Transverse colon (tissue), 4 donors: ENCODE measurements at regions not wholly inside any gene's neighbourhood (a gene's known extent, or its start where the extent isn't known, plus 50 kb on each side); places are given as distances from the start of the nearest gene placed in this dataset.

Experiments used
- EP300 ChIP-seq: sonication (generic); formaldehyde crosslinking; IDR thresholded peaks from one replicate; pipeline ENCODE4 v1.6.1; 2017; ENCODE audit warnings: antibody characterized with exemption, low read depth
- POLR2A ChIP-seq: fragments of 450-650 bp; IDR thresholded peaks from one replicate; pipeline ENCODE4 v1.6.1; 2016; ENCODE audit warnings: antibody characterized with exemption, mild to moderate bottlenecking, moderate library complexity
- POLR2AphosphoS5 ChIP-seq, 3 donors: sonication (generic); formaldehyde crosslinking; IDR thresholded peaks; one replicate each; pipeline ENCODE4 v1.6.1; 2016; ENCODE audit warnings: antibody characterized with exemption in 3 of 3
- TF ChIP-seq, protein P1 (sequence below), 5 experiments: fragments of 200-600 bp in 3 of 5; fragments of 450-650 bp in 2 of 5; sonication (generic) in 3 of 5; IDR thresholded peaks; 1 replicate in 2 of 5; 2 replicates in 3 of 5; pipeline ENCODE4 v1.5.1; 2016 to 2017; ENCODE audit warnings: antibody characterized with exemption in 5 of 5, inconsistent platforms in 3 of 5, mild to moderate bottlenecking in 2 of 5, moderate library complexity in 1 of 5

DNA sequence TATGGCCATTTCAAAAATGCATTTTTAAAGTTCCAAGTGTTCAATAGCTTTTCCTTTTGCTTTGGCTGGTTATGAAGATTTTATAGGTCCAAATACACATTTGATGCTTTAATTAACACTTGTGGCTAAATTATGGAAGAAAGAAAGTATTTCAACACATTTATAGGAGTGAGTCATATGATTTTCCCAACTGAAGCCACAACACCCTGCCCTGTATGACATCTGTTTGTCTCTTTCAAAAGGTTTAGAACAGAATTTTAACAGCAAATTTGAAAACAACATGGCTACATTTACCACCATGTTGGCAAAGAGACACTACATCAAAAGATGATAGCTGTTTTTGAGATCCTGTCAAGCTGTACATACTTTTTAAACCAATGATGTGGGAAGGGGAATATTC, 99.4 kb downstream of the TMEM174 start:
- TF ChIP-seq, protein P1, sequence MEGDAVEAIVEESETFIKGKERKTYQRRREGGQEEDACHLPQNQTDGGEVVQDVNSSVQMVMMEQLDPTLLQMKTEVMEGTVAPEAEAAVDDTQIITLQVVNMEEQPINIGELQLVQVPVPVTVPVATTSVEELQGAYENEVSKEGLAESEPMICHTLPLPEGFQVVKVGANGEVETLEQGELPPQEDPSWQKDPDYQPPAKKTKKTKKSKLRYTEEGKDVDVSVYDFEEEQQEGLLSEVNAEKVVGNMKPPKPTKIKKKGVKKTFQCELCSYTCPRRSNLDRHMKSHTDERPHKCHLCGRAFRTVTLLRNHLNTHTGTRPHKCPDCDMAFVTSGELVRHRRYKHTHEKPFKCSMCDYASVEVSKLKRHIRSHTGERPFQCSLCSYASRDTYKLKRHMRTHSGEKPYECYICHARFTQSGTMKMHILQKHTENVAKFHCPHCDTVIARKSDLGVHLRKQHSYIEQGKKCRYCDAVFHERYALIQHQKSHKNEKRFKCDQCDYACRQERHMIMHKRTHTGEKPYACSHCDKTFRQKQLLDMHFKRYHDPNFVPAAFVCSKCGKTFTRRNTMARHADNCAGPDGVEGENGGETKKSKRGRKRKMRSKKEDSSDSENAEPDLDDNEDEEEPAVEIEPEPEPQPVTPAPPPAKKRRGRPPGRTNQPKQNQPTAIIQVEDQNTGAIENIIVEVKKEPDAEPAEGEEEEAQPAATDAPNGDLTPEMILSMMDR (IDR thresholded peaks at IDR 0.05), result no peak
- no peak for TF ChIP-seq POLR2AphosphoS5 (IDR thresholded peaks at IDR 0.05)
- TF ChIP-seq POLR2A, result no peak
- no peak for TF ChIP-seq EP300
